NCI-H187 (cell line): ENCODE measurements at regions not wholly inside any gene's neighbourhood (a gene's known extent, or its start where the extent isn't known, plus 50 kb on each side); places are given as distances from the start of the nearest gene placed in this dataset.

Source experiments
- DNase-seq, 2 experiments: peaks; one replicate each; lab custom pipeline; 2025; lab: John Stamatoyannopoulos, UW

- no peak for DNase-seq
These were observed 637.9 kb downstream of the MED13L start for GRCh38 chr12:115639648-115640012.

- no peak for DNase-seq
These were observed 638.5 kb downstream of the MED13L start for GRCh38 chr12:115638733-115639647.

DNA sequence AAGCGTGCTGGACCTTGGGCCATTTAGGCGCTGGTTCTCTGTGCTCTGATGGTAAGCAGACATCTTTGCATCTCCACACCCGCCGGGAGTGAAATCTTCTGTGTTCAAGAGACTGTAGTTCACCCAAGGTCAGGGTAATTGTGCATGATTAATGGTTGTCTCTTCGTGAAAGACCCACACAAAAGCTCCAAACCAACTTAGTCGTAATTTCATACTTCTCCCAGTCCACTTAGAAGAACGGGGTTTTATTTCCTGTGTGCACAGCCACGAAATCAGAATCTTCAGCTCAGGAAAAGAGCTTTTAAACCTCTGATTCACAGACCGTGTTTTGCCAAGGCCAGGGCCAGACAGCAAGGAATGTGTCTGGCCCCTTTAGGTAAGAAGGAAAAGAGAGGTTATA is 640.9 kb downstream of the MED13L start:
- no peak for DNase-seq

GRCh38 chr12:115632308-115632707 is 645.2 kb downstream of the MED13L start:
- DNase-seq: no peak

DNA sequence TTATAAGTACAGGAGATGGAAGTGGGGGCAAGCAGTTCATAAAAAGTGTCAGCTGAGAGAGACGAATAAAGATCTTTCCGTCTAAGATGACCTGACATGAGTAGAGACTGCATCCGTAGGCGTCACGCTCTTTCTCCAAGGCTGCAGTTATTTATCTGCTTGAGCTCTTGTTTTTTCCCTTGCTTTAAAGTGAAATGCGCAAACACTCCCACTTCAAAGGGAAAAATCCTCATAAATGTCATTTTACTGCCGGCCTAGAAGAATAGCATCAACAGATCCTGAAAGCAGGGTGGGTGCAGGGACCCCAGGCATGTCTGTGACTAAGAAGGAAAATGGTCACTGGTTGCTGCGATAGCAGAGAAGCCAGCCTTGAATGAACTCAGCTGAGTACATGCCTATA is 647.4 kb downstream of the MED13L start:
- no peak for DNase-seq

DNA sequence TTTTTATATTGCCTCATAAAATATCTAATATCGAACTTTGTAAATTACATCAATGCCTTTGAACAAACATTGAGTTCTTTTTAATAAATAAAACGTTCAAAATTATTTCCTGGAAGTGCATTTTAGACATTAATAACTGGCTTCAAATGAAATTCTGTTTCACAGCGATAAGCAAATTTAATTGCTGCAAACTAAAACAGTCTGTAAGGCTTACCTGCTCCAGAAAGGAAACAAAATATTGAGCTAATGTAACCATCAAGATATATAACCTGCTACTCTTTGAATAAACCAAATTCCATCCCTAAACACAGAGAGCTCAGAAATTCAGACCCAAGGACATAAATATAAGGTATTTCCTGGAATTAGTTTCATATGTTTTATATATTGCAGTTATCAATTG is 651.3 kb downstream of the MED13L start:
- no peak for DNase-seq

GRCh38 chr12:115623764-115624334 is 653.6 kb downstream of the MED13L start:
- no peak for DNase-seq

DNA sequence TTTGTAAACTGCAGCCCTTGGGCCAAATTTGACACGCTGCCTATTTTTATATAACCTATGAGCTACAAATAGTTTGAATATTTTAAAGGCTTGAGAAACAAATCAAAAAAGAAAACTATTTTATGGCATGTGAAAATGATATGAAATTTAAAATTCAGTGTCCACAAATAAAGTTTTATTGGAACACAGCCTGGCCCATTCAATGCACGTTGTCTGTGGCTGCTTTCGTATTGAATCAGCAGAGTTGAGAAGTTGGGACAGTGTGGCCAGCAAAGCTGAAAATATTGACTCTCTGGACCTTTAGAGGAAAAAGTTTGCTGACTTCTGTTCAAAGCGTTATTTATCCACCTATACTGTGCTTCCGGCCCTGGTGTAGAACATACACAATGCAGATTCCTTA is 654.2 kb downstream of the MED13L start:
- DNase-seq: no peak

- DNase-seq: no peak
These were observed 656.7 kb downstream of the MED13L start for GRCh38 chr12:115620816-115621215.

DNA sequence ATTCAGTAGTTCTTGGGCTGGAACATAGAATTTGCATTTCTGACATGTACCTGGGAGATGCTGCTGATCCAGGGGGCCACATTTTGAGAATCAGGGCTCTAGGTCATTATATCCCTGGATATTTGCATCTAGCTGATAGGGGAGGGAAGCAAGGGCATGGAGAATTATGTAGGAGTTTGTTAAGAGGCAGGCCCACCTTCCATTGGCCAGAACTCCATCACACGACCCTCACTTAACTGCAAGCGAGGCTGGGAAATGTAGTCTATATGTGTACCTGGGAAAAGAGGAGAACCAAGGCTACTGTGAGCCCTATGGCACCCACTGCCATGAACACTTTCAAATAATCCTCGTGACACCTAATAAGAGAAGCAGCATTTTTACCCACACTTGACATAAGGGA is 657.6 kb downstream of the MED13L start:
- DNase-seq: no peak

DNA sequence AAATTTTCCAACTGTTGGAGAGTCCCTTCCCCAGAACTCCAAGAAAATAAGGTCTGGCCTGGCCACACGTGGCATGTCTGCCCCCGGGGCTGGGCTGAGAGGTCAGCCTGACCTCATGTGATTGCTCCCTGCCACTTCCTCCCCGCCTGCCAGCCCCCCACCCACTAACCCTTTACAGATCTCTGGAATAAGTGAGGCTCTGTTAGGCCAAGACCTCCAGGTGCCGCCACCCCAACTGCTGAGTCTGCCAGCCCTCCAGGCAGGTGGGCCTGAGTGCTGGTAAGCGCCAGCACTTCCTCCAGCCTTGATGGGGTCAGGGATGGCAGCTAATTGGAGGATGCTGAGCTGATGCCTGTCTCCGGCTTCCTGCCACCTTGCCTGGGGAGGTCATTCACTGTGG is 658.4 kb downstream of the MED13L start:
- DNase-seq: no peak

DNA sequence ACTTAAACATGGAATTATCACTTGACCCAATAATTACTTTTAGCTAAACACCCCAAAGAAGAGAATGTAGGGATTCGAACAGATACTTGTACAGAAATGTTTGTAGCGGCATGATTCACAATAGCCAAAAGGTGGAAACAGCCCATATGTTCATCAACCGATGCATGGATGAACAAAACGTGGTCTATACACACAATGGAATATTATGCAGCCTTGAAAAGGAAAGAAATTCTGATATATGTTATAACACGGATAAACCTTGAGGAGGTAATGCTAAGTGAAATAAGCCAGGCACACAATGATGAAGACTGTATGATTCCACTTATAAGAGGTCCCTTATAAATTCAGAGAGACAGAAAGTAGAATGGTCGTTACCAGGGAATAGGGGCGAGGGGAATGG is 659.4 kb downstream of the MED13L start:
- no peak for DNase-seq

DNA sequence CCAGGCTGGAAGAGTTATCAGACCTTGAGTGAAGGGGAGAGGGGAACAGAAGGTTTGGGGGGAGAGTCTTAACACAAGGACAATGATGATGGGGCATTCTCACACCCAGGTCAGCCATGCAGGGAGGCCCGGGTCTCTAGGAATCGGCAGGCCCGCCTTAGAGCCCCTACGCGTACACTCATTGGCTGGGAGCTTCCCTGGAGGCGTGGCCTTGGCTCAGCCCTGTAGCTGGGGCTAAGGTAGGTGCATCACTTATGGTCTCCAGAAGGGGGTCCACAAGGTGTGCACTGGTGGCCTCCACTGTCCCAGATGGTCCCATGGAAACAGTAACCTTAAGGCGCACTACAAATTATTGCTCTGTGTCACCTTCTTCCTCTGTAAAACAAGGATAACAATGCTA is 660.1 kb downstream of the MED13L start:
- DNase-seq: no peak

DNA sequence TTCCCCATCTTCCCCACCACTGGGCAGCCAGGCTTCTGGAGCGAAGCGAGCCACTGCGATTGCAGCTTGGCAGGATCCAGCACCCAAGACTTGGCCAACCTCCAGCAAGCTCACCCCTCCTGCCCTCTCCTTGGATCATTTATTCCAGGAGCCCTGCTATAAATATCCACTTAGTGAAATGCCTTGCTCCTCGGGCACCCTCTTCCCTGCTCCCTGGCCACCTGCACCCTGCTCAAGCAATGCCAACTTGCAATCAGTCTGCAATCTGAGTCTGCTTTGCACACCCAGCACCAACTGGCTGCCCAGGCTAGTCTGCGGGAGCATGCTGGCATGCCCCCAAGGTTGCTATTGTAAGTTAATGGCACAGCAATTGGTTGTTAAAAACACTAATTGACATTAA is 666.0 kb downstream of the MED13L start:
- DNase-seq: no peak

GRCh38 chr12:115609347-115609746 is 668.1 kb downstream of the MED13L start:
- DNase-seq: no peak

- DNase-seq: no peak
These were observed 671.5 kb downstream of the MED13L start for GRCh38 chr12:115606040-115606439.

GRCh38 chr12:115598871-115599811 is 678.4 kb downstream of the MED13L start:
- peak; percentile 61 to 83 for DNase-seq

DNA sequence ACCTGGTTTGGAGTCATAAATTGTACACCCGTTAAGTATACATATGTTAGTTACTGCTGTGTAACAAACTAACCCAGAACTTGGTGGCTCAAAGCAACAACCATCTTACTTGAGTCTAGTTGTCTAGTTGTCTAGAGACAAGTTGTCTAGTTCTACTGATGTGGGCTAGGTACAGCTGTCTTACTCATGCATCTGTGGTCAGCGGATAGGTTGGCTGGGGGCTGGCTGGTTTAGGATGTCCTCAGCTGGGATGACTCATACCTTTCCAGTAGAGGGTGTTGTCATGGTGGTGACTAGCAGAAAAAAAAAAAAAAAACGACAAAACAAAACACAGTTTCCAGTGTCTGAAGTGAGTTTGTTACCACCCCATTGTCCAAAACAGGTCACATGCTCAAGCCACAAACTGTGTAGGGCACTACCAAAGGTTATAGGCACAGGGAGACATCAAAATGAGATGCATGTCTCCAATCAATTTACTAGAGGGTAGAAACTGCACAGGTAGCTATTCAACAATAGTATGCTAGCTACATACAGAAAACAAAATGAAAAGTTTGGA is 680.3 kb downstream of the MED13L start:
- DNase-seq: no peak

DNA sequence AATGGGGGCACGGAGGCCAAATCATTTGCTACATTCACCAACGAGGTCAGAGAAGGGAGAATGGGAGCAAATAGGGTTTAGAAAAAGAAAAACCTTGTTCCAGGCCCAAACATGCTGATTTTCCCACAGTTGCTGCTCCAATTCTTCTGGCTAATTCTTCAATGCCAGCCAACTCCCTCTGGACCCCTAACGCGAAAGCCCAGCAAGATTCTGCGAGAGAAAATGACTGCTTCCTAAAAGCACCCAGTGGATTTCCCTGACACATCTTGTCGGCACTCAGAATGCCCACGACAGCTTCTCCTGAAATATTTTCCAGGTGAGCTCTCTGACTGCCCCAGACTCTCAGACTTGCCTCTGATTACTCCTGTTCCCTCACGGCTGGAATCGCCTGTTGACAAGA is 689.4 kb downstream of the MED13L start:
- DNase-seq: no peak

DNA sequence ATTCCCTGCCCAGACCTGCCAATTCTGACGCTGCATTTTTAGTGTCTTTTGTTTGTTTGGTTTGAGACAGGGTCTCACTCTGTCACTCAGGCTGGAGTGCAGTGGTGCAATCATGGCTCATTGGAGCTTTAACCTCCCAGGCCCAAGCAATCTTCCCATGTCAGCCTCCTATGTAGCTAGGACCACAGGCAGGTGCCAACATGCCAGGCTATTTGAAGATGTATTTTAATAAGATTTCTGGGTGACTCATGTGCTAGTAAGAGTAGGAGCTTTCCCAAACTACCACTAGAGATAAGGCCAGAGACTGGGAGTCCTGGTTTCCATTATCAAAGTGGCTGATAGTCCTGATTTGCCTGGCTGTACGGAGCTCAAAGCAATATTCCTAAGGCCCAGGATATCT is 693.3 kb downstream of the MED13L start:
- DNase-seq: no peak

- DNase-seq: no peak
These were observed 693.9 kb downstream of the MED13L start for GRCh38 chr12:115583591-115583990.

GRCh38 chr12:115577401-115577800 is 700.1 kb downstream of the MED13L start:
- no peak for DNase-seq
